ENCODE measurements at regions not wholly inside any gene's neighbourhood (a gene's known extent, or its start where the extent isn't known, plus 50 kb on each side); places are given as distances from the start of the nearest gene placed in this dataset.

DNA sequence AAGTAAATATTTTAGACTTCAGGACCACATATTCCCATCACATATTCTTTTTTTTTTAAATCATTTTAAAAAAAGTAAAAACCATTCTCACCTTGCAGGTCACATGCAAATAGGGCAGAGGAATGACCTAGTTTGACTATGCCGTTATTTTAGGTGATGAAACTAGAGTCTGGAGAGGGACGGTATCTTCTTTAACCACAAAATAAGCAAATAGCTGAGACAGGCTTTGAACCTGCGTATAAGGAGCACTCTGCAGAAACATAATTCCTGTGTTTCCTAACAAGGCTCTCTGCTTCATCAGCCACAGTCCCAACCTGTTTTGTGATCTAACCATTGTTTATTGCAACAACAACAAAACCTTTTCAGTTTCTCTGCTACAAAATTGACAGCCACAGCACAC, 121.5 kb downstream of the PCTP start:
- H3K9ac ChIP-seq (ENCODE audit: low read depth, low read length): no peak overlapping the region
- H3K27ac ChIP-seq (ENCODE audit: low read length): no peak overlapping the region
- H3K36me3 ChIP-seq (ENCODE audit: insufficient read depth, low read depth, low read length): no peaks in the 10 kb centered on the region
- 0 out of 2 replicates have a peak, but pooled peaks cover 4% of the 10 kb centered on the region for H3K4me1 ChIP-seq (ENCODE audit: insufficient read depth, low read length)
- no peak overlapping the region for H3K4me3 ChIP-seq (ENCODE audit: low read length)
- peaks cover 9% of the 10 kb centered on the region for H3K9me3 ChIP-seq (ENCODE audit: insufficient read depth, low read depth, low read length)
- H3K27me3 ChIP-seq (ENCODE audit: insufficient read depth, low read length): no peaks in the 10 kb centered on the region

DNA sequence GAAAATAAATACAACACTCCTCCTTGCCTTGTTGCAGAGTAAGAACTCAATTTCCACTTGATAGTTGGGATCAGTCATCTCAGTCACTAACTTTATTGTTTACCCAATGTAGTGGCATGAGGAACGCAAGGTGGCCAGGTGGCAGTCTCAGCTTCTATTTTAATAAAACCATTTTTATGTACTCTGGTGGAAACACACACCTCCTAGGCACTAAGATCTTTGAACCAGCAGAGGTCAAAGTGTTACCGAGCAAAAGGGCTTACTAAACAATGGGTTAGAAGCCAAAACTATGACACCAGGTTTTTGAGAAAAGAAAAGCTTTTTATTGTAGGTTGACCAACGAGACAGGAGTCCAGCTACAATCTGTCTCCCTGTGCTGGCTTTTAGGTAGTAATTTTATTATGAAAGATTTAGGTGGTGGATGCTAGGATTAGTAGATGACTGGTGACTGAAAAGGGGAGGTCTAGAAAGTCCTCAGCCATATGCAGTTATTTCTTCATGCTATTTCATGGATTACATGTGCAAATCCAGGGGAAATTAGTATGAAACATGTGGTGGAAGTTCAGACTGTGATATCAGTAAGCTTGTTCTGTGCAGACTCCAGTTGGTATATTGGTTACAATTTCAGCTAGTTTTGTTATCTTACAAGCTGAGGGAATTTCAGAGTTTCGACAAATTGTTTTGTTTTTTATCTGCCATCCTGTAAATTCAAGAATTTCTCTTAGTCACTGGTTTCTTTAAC, 122.3 kb downstream of the PCTP start:
- H3K4me1 ChIP-seq (ENCODE audit: insufficient read depth, low read length): 0 out of 2 replicates have a peak, but pooled peaks cover 4% of the 10 kb centered on the region
- H3K27ac ChIP-seq (ENCODE audit: low read length): no peak overlapping the region
- no peak overlapping the region for H3K4me3 ChIP-seq (ENCODE audit: low read length)
- no peaks in the 10 kb centered on the region for H3K36me3 ChIP-seq (ENCODE audit: insufficient read depth, low read depth, low read length)
- no peaks in the 10 kb centered on the region for H3K27me3 ChIP-seq (ENCODE audit: insufficient read depth, low read length)
- peaks cover 9% of the 10 kb centered on the region for H3K9me3 ChIP-seq (ENCODE audit: insufficient read depth, low read depth, low read length)
- H3K9ac ChIP-seq (ENCODE audit: low read depth, low read length): no peak overlapping the region

DNA sequence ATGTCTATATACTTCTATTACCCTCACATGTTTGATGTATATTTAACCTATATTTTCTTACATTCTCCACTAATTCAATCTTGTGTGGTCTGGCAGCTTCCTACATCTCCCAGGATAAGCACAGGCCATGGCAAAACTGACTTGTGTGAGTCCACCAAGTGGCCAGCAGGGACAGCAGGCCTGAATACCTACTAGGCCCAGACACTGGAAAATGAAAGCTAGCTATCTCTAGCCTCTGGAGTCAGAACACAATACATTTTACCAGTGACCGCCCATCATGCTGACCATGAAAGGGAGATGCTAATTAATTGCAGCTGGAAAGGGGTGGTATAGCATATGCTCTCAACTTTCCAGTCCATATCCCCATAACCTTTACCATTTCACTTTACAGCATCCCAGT, 132.3 kb downstream of the PCTP start:
- H3K27ac ChIP-seq (ENCODE audit: low read length): no peak overlapping the region
- no peaks in the 10 kb centered on the region for H3K36me3 ChIP-seq (ENCODE audit: insufficient read depth, low read depth, low read length)
- no peak overlapping the region for H3K9ac ChIP-seq (ENCODE audit: low read depth, low read length)
- H3K4me1 ChIP-seq (ENCODE audit: insufficient read depth, low read length): no peaks in the 10 kb centered on the region
- no peak overlapping the region for H3K4me3 ChIP-seq (ENCODE audit: low read length)
- H3K9me3 ChIP-seq (ENCODE audit: insufficient read depth, low read depth, low read length): no peaks in the 10 kb centered on the region
- no peaks in the 10 kb centered on the region for H3K27me3 ChIP-seq (ENCODE audit: insufficient read depth, low read length)

DNA sequence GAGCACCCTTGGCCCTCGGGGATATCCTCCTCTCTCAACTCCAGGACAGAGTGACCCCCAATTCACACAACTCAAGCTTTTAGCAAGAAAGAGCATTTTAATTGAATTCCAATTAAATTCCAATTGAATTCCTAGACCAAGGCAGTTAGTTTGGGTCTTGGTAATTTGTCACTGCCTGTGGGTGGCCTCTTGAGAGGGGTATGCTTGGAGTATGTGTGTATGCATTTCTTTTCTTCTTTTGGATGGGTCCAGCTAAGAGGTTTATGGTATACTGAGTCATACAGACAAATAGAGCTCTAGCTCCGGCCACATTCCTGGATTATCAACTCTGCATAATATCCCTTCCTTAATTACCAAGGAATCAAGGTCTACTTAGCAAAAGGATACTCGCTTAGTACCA, 136.7 kb downstream of the PCTP start:
- Histone ChIP-seq H3K9ac (ENCODE audit: low read depth, low read length) (no peak overlapping the region), H3K36me3 (ENCODE audit: insufficient read depth, low read depth, low read length) (no peaks in the 10 kb centered on the region), H3K27ac (ENCODE audit: low read length) (no peak overlapping the region), H3K4me3 (ENCODE audit: low read length) (no peak overlapping the region), H3K9me3 (ENCODE audit: insufficient read depth, low read depth, low read length) (peaks cover 3% of the 10 kb centered on the region; the same call in 1 of the 2 replicates), H3K4me1 (ENCODE audit: insufficient read depth, low read length) (no peaks in the 10 kb centered on the region), H3K27me3 (ENCODE audit: insufficient read depth, low read length) (no peaks in the 10 kb centered on the region)

DNA sequence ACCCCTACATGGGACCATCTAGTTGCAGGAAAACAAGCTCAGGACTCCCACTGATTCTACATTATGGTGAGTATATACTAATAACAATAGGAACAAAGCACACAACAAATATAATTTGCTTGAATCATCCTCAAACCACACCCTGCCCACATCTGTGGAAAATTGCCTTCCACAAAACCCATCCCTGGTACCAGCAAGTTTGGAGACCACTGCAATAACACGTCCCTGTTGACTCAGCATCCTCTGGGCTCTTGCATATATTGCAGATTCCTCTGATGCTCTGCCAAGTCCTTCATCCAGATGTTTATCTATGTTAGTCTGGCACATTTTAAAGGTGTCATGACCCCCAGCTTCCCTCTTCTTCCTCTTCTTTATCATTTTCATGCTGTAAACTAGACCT, 138.4 kb downstream of the PCTP start:
- H3K27ac ChIP-seq (ENCODE audit: low read length): no peak overlapping the region
- no peaks in the 10 kb centered on the region for H3K27me3 ChIP-seq (ENCODE audit: insufficient read depth, low read length)
- peaks cover 3% of the 10 kb centered on the region; the same call in 1 of the 2 replicates for H3K9me3 ChIP-seq (ENCODE audit: insufficient read depth, low read depth, low read length)
- no peaks in the 10 kb centered on the region for H3K36me3 ChIP-seq (ENCODE audit: insufficient read depth, low read depth, low read length)
- H3K4me1 ChIP-seq (ENCODE audit: insufficient read depth, low read length): no peaks in the 10 kb centered on the region
- no peak overlapping the region for H3K4me3 ChIP-seq (ENCODE audit: low read length)
- no peak overlapping the region for H3K9ac ChIP-seq (ENCODE audit: low read depth, low read length)

DNA sequence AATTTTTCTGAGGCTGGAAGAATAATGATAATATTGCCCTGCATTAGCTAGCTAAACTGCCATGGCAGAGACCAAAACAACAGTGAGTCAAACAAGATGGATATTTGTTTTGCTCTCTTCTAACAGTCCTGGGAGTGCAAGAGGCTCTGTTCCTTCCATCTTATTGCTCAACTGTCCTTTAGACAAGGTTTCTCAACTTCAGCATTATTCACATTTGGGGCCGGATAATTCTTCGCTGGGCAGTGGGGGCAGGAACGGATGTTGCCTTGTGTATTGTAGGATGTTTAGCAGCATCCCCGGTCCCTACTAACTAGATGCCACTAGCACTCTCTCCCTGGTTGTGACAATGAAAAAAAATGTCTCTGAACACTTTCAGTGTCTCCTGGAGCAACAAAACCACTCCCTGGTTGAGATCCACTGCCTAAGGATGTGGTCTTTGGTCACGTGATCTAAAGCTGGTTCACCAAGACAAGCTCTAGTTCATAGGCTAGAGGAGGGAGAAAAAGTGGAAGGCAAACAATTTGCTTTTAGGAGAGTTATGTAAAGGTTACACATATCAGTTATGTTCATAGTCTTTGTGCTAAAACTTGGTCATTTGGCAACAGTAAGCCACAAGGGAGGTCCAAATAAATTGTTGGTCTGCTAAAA, 144.4 kb downstream of the PCTP start:
- H3K27me3 ChIP-seq (ENCODE audit: insufficient read depth, low read length): no peaks in the 10 kb centered on the region
- no peaks in the 10 kb centered on the region for H3K36me3 ChIP-seq (ENCODE audit: insufficient read depth, low read depth, low read length)
- no peaks in the 10 kb centered on the region for H3K9me3 ChIP-seq (ENCODE audit: insufficient read depth, low read depth, low read length)
- no peak overlapping the region for H3K27ac ChIP-seq (ENCODE audit: low read length)
- H3K4me1 ChIP-seq (ENCODE audit: insufficient read depth, low read length): no peaks in the 10 kb centered on the region
- no peak overlapping the region for H3K9ac ChIP-seq (ENCODE audit: low read depth, low read length)
- no peak overlapping the region for H3K4me3 ChIP-seq (ENCODE audit: low read length)

DNA sequence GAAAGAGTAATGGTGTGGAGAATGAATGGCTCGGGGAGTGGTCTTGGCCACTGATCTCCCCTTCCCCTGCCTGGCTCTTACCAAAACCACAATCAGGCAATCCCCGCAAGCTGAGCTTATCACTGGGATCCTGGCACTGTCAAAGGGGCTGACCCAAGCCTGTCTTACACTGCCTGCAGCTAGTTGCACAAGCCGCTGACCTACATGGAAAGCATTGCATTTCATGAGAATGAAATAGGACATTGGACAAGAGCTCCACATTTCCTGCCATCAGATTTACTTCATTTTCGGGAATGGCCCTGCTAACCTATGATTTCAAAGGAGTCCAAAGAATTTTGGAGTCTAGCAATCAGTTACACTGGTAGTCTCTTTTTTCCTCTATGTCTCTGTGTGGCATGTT, 146.4 kb downstream of the PCTP start:
- Histone ChIP-seq H3K4me3 (ENCODE audit: low read length) (no peak overlapping the region), H3K27me3 (ENCODE audit: insufficient read depth, low read length) (no peaks in the 10 kb centered on the region), H3K4me1 (ENCODE audit: insufficient read depth, low read length) (no peaks in the 10 kb centered on the region), H3K9me3 (ENCODE audit: insufficient read depth, low read depth, low read length) (no peaks in the 10 kb centered on the region), H3K36me3 (ENCODE audit: insufficient read depth, low read depth, low read length) (no peaks in the 10 kb centered on the region), H3K27ac (ENCODE audit: low read length) (no peak overlapping the region), H3K9ac (ENCODE audit: low read depth, low read length) (no peak overlapping the region)

DNA sequence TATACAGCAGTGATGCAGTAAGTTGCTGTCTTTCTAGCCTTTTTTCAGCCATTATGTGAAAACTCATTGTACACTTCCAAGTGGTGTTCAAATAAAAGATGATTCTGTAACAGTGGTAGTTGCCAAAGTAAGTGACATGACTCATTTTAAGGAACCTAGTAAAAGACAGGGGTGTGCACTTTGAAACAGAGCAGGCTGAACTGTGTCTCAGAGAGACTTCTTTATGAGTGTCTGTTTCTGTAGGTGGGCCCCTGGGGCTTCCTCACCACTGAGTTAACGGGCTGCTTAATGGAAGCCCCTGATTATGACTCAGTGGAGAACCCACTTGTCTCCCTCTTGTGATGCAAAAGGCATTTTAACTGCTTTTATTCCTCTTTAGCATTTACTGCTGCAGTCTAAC, 147.3 kb downstream of the PCTP start:
- H3K9me3 ChIP-seq (ENCODE audit: insufficient read depth, low read depth, low read length): no peaks in the 10 kb centered on the region
- H3K27ac ChIP-seq (ENCODE audit: low read length): no peak overlapping the region
- H3K4me3 ChIP-seq (ENCODE audit: low read length): no peak overlapping the region
- H3K9ac ChIP-seq (ENCODE audit: low read depth, low read length): no peak overlapping the region
- no peaks in the 10 kb centered on the region for H3K4me1 ChIP-seq (ENCODE audit: insufficient read depth, low read length)
- no peaks in the 10 kb centered on the region for H3K36me3 ChIP-seq (ENCODE audit: insufficient read depth, low read depth, low read length)
- no peaks in the 10 kb centered on the region for H3K27me3 ChIP-seq (ENCODE audit: insufficient read depth, low read length)

DNA sequence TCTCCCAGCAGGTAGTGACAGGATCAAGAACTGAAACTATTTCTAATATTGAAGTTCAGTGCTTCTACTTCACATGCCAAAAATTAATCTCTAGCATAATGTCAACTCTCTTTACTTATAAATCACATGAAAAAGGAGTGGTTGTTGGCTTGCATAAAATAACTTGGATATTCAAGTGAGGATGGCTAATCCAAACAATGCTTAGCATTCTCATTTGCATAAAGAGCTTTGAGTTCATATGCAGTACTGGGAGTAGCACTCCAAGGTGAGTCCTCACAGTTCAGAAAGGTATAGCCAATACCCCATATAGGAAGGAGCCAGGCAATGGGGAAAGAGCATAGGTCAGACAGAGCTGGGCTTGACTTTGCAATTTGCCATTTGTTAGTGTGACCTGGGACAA, 149.3 kb downstream of the PCTP start:
- Histone ChIP-seq H3K4me3 (ENCODE audit: low read length) (no peak overlapping the region), H3K9ac (ENCODE audit: low read depth, low read length) (no peak overlapping the region), H3K9me3 (ENCODE audit: insufficient read depth, low read depth, low read length) (no peaks in the 10 kb centered on the region)

DNA sequence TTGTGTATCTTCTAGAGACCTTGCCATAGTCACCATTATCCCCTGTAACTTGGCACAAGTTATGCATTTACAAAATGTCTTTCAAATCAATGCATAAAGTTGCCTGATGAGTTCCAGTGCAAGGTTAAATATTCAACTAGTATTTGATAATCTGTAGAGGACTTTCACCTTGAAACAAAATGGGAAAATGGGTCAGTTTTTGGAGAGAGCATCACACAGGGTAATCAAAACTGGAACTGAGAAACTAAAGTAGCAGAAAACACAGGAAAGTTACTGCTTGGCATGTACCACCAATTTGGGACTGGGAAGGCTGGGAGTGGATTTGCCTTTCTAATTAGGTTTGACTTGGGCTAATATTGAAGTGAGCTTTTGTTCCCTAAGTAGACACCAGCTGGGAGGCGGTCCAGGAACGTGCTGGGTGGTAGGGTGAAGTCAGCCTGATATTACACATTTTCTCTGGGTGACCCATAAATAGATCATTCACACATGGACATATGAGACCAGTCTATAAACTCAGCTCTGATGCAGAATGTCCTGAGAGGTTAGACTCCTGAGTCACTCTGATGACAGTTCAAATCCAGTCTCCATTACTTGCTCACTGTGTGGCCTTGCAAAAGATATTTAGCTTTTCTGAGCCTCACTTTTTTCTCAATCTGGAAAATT, 152.3 kb downstream of the PCTP start:
- H3K4me1 ChIP-seq (ENCODE audit: insufficient read depth, low read length): no peaks in the 10 kb centered on the region
- no peak overlapping the region for H3K4me3 ChIP-seq (ENCODE audit: low read length)
- H3K27me3 ChIP-seq (ENCODE audit: insufficient read depth, low read length): no peaks in the 10 kb centered on the region
- H3K9ac ChIP-seq (ENCODE audit: low read depth, low read length): no peak overlapping the region
- H3K36me3 ChIP-seq (ENCODE audit: insufficient read depth, low read depth, low read length): no peaks in the 10 kb centered on the region
- no peak overlapping the region for H3K27ac ChIP-seq (ENCODE audit: low read length)
- no peaks in the 10 kb centered on the region for H3K9me3 ChIP-seq (ENCODE audit: insufficient read depth, low read depth, low read length)

More for the DNA sequence above, 149.3 kb downstream of the PCTP start:
- H3K36me3 ChIP-seq (ENCODE audit: insufficient read depth, low read depth, low read length): no peaks in the 10 kb centered on the region
- no peaks in the 10 kb centered on the region for H3K27me3 ChIP-seq (ENCODE audit: insufficient read depth, low read length)
- no peaks in the 10 kb centered on the region for H3K4me1 ChIP-seq (ENCODE audit: insufficient read depth, low read length)
- no peak overlapping the region for H3K27ac ChIP-seq (ENCODE audit: low read length)

DNA sequence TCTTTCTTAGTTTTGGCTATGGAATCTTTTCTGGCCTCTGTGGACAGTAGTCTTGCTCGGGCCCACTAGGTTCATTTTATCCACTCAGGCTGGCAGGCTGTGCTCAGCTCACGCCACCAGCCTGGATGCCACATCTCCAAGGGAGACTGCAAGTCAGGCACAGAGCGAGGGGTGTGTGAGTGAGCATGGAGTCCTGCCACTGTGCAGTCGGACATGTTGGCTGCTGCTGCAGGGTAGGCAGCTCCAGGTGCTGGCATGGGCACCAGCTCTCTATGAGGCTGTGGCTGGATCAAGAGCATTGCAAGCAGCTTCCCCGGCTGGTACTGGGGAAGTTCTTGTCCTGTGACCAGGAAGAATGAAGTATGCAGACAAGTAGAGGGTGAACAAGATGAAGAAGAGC, 158.9 kb downstream of the PCTP start:
- Histone ChIP-seq H3K36me3 (ENCODE audit: insufficient read depth, low read depth, low read length) (no peaks in the 10 kb centered on the region), H3K9me3 (ENCODE audit: insufficient read depth, low read depth, low read length) (no peaks in the 10 kb centered on the region), H3K4me1 (ENCODE audit: insufficient read depth, low read length) (no peaks in the 10 kb centered on the region), H3K27me3 (ENCODE audit: insufficient read depth, low read length) (no peaks in the 10 kb centered on the region), H3K4me3 (ENCODE audit: low read length) (no peak overlapping the region), H3K27ac (ENCODE audit: low read length) (no peak overlapping the region), H3K9ac (ENCODE audit: low read depth, low read length) (no peak overlapping the region)

DNA sequence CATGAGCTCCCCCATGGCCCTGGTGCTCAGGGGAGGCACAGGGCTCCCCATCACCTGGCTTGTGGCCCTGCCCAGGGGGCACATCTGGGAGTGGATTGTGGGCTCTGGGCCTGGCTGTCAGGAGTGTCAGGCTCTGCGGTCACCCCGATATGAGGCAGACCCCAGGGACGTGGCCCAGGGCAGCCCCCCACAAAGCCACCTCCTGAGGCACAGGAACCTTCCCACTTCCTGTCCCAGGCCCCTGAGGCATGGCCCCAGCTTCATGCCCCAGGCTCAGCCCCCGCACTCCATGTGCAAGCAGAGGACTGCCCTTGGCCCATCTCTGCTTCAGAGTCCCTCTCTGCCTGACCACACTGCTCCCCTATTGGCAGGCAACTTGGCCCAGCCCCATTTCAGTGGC, 160.3 kb downstream of the PCTP start:
- Histone ChIP-seq H3K4me1 (ENCODE audit: insufficient read depth, low read length) (no peaks in the 10 kb centered on the region), H3K4me3 (ENCODE audit: low read length) (no peak overlapping the region), H3K9ac (ENCODE audit: low read depth, low read length) (no peak overlapping the region), H3K27me3 (ENCODE audit: insufficient read depth, low read length) (no peaks in the 10 kb centered on the region), H3K36me3 (ENCODE audit: insufficient read depth, low read depth, low read length) (no peaks in the 10 kb centered on the region), H3K27ac (ENCODE audit: low read length) (no peak overlapping the region), H3K9me3 (ENCODE audit: insufficient read depth, low read depth, low read length) (no peaks in the 10 kb centered on the region)
